Astrocyte (in vitro differentiated cells and primary cell): ENCODE measurements at regions not wholly inside any gene's neighbourhood (a gene's known extent, or its start where the extent isn't known, plus 50 kb on each side); places are given as distances from the start of the nearest gene placed in this dataset.

Experiments used
- CTCF ChIP-seq: IDR thresholded peaks from 2 replicates; pipeline ENCODE4 v1.5.1; 2011; ENCODE audit warnings: low read depth, mild to moderate bottlenecking, inconsistent platforms, low read length, moderate library complexity; ENCODE audit not compliant: insufficient read depth
- EZH2 ChIP-seq: IDR thresholded peaks from 2 replicates; pipeline ENCODE4 v1.6.1; 2012; ENCODE audit warnings: mild to moderate bottlenecking, low read length, inconsistent platforms; ENCODE audit not compliant: insufficient read depth

DNA sequence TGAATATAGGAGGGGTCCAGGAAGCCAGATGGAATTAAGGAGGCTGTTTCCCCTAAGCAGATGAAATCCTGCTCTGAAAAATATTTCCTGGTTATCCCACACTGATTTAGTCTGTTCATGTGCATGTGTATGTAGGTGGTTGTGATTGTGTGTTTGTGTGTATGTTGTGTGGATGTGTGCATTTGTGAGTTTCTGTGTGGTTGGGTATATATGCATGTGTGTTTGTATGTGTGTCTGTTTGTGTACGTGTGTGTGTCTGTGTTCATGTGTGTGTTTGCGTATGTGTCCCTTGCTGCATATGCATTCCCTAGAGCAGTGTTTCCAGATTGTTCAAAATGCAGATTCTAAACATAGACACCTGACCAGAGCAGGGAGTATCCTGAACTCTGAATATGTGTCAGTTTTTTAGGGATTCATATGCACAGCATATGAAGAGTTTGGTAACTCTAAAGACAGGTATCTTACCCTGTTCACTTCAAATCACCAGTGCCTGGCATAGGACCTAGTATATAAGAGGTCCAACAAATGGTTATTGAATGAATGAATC, 239.8 kb downstream of the MAFB start:
- TF ChIP-seq CTCF (no peak), EZH2 (no peak)
